Iris pigment epithelial cell (primary cell): ENCODE measurements at regions not wholly inside any gene's neighbourhood (a gene's known extent, or its start where the extent isn't known, plus 50 kb on each side); places are given as distances from the start of the nearest gene placed in this dataset.

Source experiments
- DNase-seq: peaks from one replicate; pipeline ENCODE4 v3.0.0-alpha.2; 2011; ENCODE audit warnings: low read depth

GRCh38 chr5:135702191-135702590 is 123.4 kb upstream of the CXCL14 start:
- DNase-seq, result no peak

- no peak for DNase-seq
These were observed 121.9 kb upstream of the CXCL14 start for GRCh38 chr5:135700731-135701130.

- no peak for DNase-seq
These were observed 119.2 kb upstream of the CXCL14 start for GRCh38 chr5:135697959-135698345.

GRCh38 chr5:135697251-135697958 is 118.6 kb upstream of the CXCL14 start:
- no peak for DNase-seq

GRCh38 chr5:135696317-135696716 is 117.5 kb upstream of the CXCL14 start:
- DNase-seq, result no peak

GRCh38 chr5:135695656-135696313 is 117.0 kb upstream of the CXCL14 start:
- no peak for DNase-seq

GRCh38 chr5:135694906-135695305 is 116.1 kb upstream of the CXCL14 start:
- no peak for DNase-seq

- no peak for DNase-seq
These were observed 115.2 kb upstream of the CXCL14 start for GRCh38 chr5:135694012-135694411.

GRCh38 chr5:135693371-135693955 is 114.7 kb upstream of the CXCL14 start:
- no peak for DNase-seq

GRCh38 chr5:135691044-135691443 is 112.3 kb upstream of the CXCL14 start:
- DNase-seq, result no peak

GRCh38 chr5:135690466-135690865 is 111.7 kb upstream of the CXCL14 start:
- no peak for DNase-seq

- DNase-seq, result no peak
These were observed 110.7 kb upstream of the CXCL14 start for GRCh38 chr5:135689506-135689905.

- no peak for DNase-seq
These were observed 109.6 kb upstream of the CXCL14 start for GRCh38 chr5:135688385-135688784.

GRCh38 chr5:135683189-135683588 is 104.4 kb upstream of the CXCL14 start:
- no peak for DNase-seq

GRCh38 chr5:135680713-135681112 is 101.9 kb upstream of the CXCL14 start:
- DNase-seq, result no peak

GRCh38 chr5:135678640-135679268 is 100.0 kb upstream of the CXCL14 start:
- DNase-seq, result no peak

- DNase-seq, result no peak
These were observed 93.2 kb upstream of the CXCL14 start for GRCh38 chr5:135671966-135672365.

GRCh38 chr5:135671052-135671705 is 92.4 kb upstream of the CXCL14 start:
- no peak for DNase-seq

GRCh38 chr5:135670588-135670987 is 91.8 kb upstream of the CXCL14 start:
- no peak for DNase-seq

- DNase-seq, result no peak
These were observed 90.6 kb upstream of the CXCL14 start for GRCh38 chr5:135669416-135669815.

GRCh38 chr5:135667673-135668072 is 88.9 kb upstream of the CXCL14 start:
- no peak for DNase-seq

GRCh38 chr5:135667204-135667603 is 88.4 kb upstream of the CXCL14 start:
- DNase-seq, result no peak

GRCh38 chr5:135662683-135663082 is 83.9 kb upstream of the CXCL14 start:
- DNase-seq, result no peak
